SK-N-SH treated with all-trans-retinoic acid at 6 μM for 48 hours (cell line): ENCODE measurements at regions not wholly inside any gene's neighbourhood (a gene's known extent, or its start where the extent isn't known, plus 50 kb on each side); places are given as distances from the start of the nearest gene placed in this dataset.

Source experiments
- ATAC-seq: fragments of 200-7000 bp; cut with Tn5 transposase; 3 replicates; pipeline ENCODE4 v1.9.1; 2020; ENCODE audit warnings: mild to moderate bottlenecking, moderate library complexity
- ARNTL ChIP-seq: fragments of 450-650 bp; formaldehyde crosslinking; IDR thresholded peaks from 2 replicates; pipeline ENCODE4 v1.5.0; 2020; ENCODE audit warnings: low read depth, mild to moderate bottlenecking, moderate library complexity, borderline replicate concordance
- BACH2 ChIP-seq: fragments of 250-450 bp; sonication (Bioruptor Pico); IDR thresholded peaks from 2 replicates; pipeline ENCODE4 v1.9.0; 2021; ENCODE audit warnings: mild to moderate bottlenecking, borderline replicate concordance
- CREB5 ChIP-seq: fragments of 250-450 bp; sonication (Bioruptor Pico); IDR thresholded peaks from 2 replicates; pipeline ENCODE4 v1.5.1; 2020; ENCODE audit warnings: low read depth, mild to moderate bottlenecking, moderate library complexity
- CSDC2 ChIP-seq: fragments of 250-450 bp; sonication (Bioruptor Pico); IDR thresholded peaks from 2 replicates; pipeline ENCODE4 v1.5.0; 2020; ENCODE audit warnings: mild to moderate bottlenecking, moderate library complexity
- CSRNP3 ChIP-seq: fragments of 250-450 bp; sonication (Bioruptor Pico); IDR thresholded peaks from 2 replicates; pipeline ENCODE4 v1.5.1; 2021; ENCODE audit warnings: mild to moderate bottlenecking, moderate library complexity
- ESRRG ChIP-seq: fragments of 250-450 bp; sonication (Bioruptor Pico); IDR thresholded peaks from 2 replicates; pipeline ENCODE4 v1.6.1; 2021; ENCODE audit warnings: mild to moderate bottlenecking
- GLIS3 ChIP-seq: fragments of 250-450 bp; sonication (Bioruptor Pico); IDR thresholded peaks from 2 replicates; pipeline ENCODE4 v1.5.0; 2020; ENCODE audit warnings: mild to moderate bottlenecking, moderate library complexity
- ISL1 ChIP-seq: fragments of 250-450 bp; sonication (Bioruptor Pico); IDR thresholded peaks from 2 replicates; pipeline ENCODE4 v2.1.2; 2022; ENCODE audit warnings: mild to moderate bottlenecking, moderate library complexity
- OSR1 ChIP-seq: fragments of 250-450 bp; sonication (Bioruptor Pico); IDR thresholded peaks from 2 replicates; pipeline ENCODE4 v1.8.0; 2022; ENCODE audit warnings: moderate library complexity, mild to moderate bottlenecking, inconsistent platforms
- PATZ1 ChIP-seq: fragments of 250-450 bp; sonication (Bioruptor Pico); IDR thresholded peaks from 2 replicates; pipeline ENCODE4 v1.8.0; 2020; ENCODE audit warnings: mild to moderate bottlenecking, moderate library complexity, borderline replicate concordance
- POU6F1 ChIP-seq: fragments of 250-450 bp; sonication (Bioruptor Pico); IDR thresholded peaks from 2 replicates; pipeline ENCODE4 v1.8.0; 2021; ENCODE audit warnings: low read depth, mild to moderate bottlenecking, moderate library complexity, borderline replicate concordance
- PPARA ChIP-seq: fragments of 250-450 bp; sonication (Bioruptor Pico); IDR thresholded peaks from 2 replicates; pipeline ENCODE4 v1.5.0; 2020; ENCODE audit warnings: mild to moderate bottlenecking, borderline replicate concordance
- RARB ChIP-seq: fragments of 250-450 bp; sonication (Bioruptor Pico); IDR thresholded peaks from 2 replicates; pipeline ENCODE4 v1.8.0; 2021; ENCODE audit warnings: mild to moderate bottlenecking, moderate library complexity
- SNAI2 ChIP-seq: fragments of 250-450 bp; sonication (Bioruptor Pico); IDR thresholded peaks from 2 replicates; pipeline ENCODE4 v1.5.0; 2020; ENCODE audit warnings: mild to moderate bottlenecking, moderate library complexity
- TCF4 ChIP-seq: fragments of 250-450 bp; sonication (Bioruptor Pico); IDR thresholded peaks from 2 replicates; pipeline ENCODE4 v1.8.0; 2021; ENCODE audit warnings: mild to moderate bottlenecking, moderate library complexity, borderline replicate concordance
- TOX ChIP-seq: fragments of 250-450 bp; sonication (Bioruptor Pico); IDR thresholded peaks from 2 replicates; pipeline ENCODE4 v1.8.0; 2021; ENCODE audit warnings: mild to moderate bottlenecking, moderate library complexity, borderline replicate concordance
- TSHZ2 ChIP-seq: fragments of 250-450 bp; sonication (Bioruptor Pico); IDR thresholded peaks from 2 replicates; pipeline ENCODE4 v1.5.0; 2020; ENCODE audit warnings: mild to moderate bottlenecking, moderate library complexity
- ZFP3 ChIP-seq: fragments of 250-450 bp; sonication (Bioruptor Pico); IDR thresholded peaks from 2 replicates; pipeline ENCODE4 v1.5.0; 2020; ENCODE audit warnings: mild to moderate bottlenecking, moderate library complexity
- ZFP30 ChIP-seq: fragments of 450-650 bp; formaldehyde crosslinking; IDR thresholded peaks from 2 replicates; pipeline ENCODE4 v1.5.0; 2022; ENCODE audit warnings: mild to moderate bottlenecking, moderate library complexity
- ZNF565 ChIP-seq: fragments of 450-650 bp; formaldehyde crosslinking; conservative IDR thresholded peaks from 2 replicates; pipeline ENCODE4 v1.5.0; 2020; ENCODE audit warnings: low read depth, mild to moderate bottlenecking, moderate library complexity
- ZNF70 ChIP-seq: fragments of 450-650 bp; formaldehyde crosslinking; IDR thresholded peaks from 2 replicates; pipeline ENCODE4 v1.5.0; 2020; ENCODE audit warnings: mild to moderate bottlenecking, moderate library complexity

GRCh38 chr15:36106640-36107335, 472.6 kb upstream of the CDIN1 start:
- no peak for TF ChIP-seq TCF4 (CRISPR knock-in tag)
- TF ChIP-seq ZNF565 (CRISPR knock-in tag), result no peak
- TF ChIP-seq OSR1 (CRISPR knock-in tag), result no peak
- TF ChIP-seq GLIS3 (CRISPR knock-in tag), result no peak
- no peak for TF ChIP-seq ISL1 (CRISPR knock-in tag)
- no peak for TF ChIP-seq CREB5 (CRISPR knock-in tag)
- TF ChIP-seq ZNF70 (CRISPR knock-in tag), result no peak
- no peak for TF ChIP-seq POU6F1 (CRISPR knock-in tag)
- TF ChIP-seq RARB, result no peak
- no peak for TF ChIP-seq CSDC2 (CRISPR knock-in tag)
- TF ChIP-seq ZFP3 (CRISPR knock-in tag), result no peak
- no peak for TF ChIP-seq CSRNP3 (CRISPR knock-in tag)
- no peak for TF ChIP-seq PATZ1
- no peak for TF ChIP-seq SNAI2 (CRISPR knock-in tag)
- no peak for TF ChIP-seq ZFP30 (CRISPR knock-in tag)
- no peak for TF ChIP-seq TOX (CRISPR knock-in tag)
- TF ChIP-seq TSHZ2 (CRISPR knock-in tag), result no peak
- no peak for TF ChIP-seq ESRRG
- TF ChIP-seq, all 23 proteins: peak for 0
- no peak for ATAC-seq

- no peak for ATAC-seq
- TF ChIP-seq ZFP3 (CRISPR knock-in tag) (no peak), CREB5 (CRISPR knock-in tag) (no peak), ZFP30 (CRISPR knock-in tag) (no peak), PPARA (CRISPR knock-in tag) (no peak), CSRNP3 (CRISPR knock-in tag) (no peak), BACH2 (CRISPR knock-in tag) (no peak), PATZ1 (no peak), SNAI2 (CRISPR knock-in tag) (no peak), ARNTL (no peak), ISL1 (CRISPR knock-in tag) (no peak), TSHZ2 (CRISPR knock-in tag) (no peak), RARB (no peak), ESRRG (no peak), ZNF70 (CRISPR knock-in tag) (no peak), GLIS3 (CRISPR knock-in tag) (no peak)
Measured at GRCh38 chr15:36108541-36108940, 470.9 kb upstream of the CDIN1 start.
